Heart left ventricle (tissue), 13 donors: ENCODE measurements at regions not wholly inside any gene's neighbourhood (a gene's known extent, or its start where the extent isn't known, plus 50 kb on each side); places are given as distances from the start of the nearest gene placed in this dataset.

Source experiments
- POLR2A ChIP-seq, 2 donors: fragments of 450-650 bp; IDR thresholded peaks; one replicate each; pipeline ENCODE4 v1.6.1; 2017; ENCODE audit warnings: antibody characterized with exemption in 2 of 2, mild to moderate bottlenecking in 2 of 2, moderate library complexity in 2 of 2
- TF ChIP-seq, protein P1 (sequence below), 12 donors: fragments of 200-600 bp; sonication (generic) in 4 of 12; IDR thresholded peaks; one replicate each; pipeline versions ENCODE4 v1.5.0 to v1.8.0; 2018 to 2022; ENCODE audit warnings: antibody characterized with exemption in 12 of 12, mild to moderate bottlenecking in 5 of 12
- donor health status: ischemic (EF 13 %, LVEDD 7.1; RV severe dilation, severe dysfunction).
- donor health status: DM: no; HTN: yes; CAD: no.
- donor health status: DM: no; HTN: no; CAD: no.
- donor health status: ischemic (EF 25% LVEDD 6.9; RV normal size, moderate dysfunction).
- donor health status: ischemic (EF 25% LVEDD 5.7; RV mildly dilated, moderate dysfunction).
- donor health status: ischemic (EF 35%, LVEDD 5.7; RV mildly dilated, moderate dysfunction).
- donor health status: nonischemic (EF 11% LVEDD 7.7; RV severe dilation, severe dysfunction).
- donor health status: DM: yes; HTN: yes; CAD: no.
- donor health status: PGD.
- donor health status: ischemic (EF 29% LVEDD 5.4; RV normal size, mild dysfunction).
- donor health status: nonischemic (EF 23%, LVEDD 6.1; RV moderate dilation, normal function).

DNA sequence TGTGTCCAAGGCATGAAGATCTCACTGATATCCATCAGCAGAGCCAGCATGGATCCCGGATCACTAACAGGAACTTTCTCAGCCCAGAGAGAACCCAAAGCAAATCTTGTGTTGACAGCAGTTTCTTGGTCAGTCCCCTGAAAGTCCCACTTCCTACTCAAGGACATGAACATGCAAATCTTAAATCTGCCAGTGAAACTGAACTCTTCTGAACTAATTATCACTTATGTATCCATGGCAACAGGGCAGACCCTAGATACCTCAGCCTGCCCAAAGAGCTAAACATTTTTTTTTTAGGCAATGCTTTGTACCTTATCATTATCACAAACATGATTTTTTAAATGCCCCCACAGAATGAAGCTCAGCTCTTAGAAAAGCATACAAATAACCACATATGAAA lies 127.8 kb upstream of the DDX18 start:
- TF ChIP-seq, protein P1, sequence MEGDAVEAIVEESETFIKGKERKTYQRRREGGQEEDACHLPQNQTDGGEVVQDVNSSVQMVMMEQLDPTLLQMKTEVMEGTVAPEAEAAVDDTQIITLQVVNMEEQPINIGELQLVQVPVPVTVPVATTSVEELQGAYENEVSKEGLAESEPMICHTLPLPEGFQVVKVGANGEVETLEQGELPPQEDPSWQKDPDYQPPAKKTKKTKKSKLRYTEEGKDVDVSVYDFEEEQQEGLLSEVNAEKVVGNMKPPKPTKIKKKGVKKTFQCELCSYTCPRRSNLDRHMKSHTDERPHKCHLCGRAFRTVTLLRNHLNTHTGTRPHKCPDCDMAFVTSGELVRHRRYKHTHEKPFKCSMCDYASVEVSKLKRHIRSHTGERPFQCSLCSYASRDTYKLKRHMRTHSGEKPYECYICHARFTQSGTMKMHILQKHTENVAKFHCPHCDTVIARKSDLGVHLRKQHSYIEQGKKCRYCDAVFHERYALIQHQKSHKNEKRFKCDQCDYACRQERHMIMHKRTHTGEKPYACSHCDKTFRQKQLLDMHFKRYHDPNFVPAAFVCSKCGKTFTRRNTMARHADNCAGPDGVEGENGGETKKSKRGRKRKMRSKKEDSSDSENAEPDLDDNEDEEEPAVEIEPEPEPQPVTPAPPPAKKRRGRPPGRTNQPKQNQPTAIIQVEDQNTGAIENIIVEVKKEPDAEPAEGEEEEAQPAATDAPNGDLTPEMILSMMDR (IDR thresholded peaks at IDR 0.05), result no peak
- no peak for TF ChIP-seq POLR2A (IDR thresholded peaks at IDR 0.05)
